CD14-positive monocyte (primary cell): ENCODE measurements at regions not wholly inside any gene's neighbourhood (a gene's known extent, or its start where the extent isn't known, plus 50 kb on each side); places are given as distances from the start of the nearest gene placed in this dataset.
A peak's percentile ranks its signal among the peaks of the same experiment; 100 is the strongest.

Experiments used
- DNase-seq, 3 donors: peaks; one replicate each; pipeline ENCODE4 v3.0.0-alpha.2; 2011 to 2022
- H2AFZ ChIP-seq: 2 replicates; pipeline ENCODE4 v1.6.0; 2012; ENCODE audit warnings: mild to moderate bottlenecking, low read depth, low read length, inconsistent platforms; ENCODE audit not compliant: insufficient read depth, poor library complexity, severe bottlenecking
- H3K27ac ChIP-seq, 2 donors: 1 replicate in 1 of 2; 2 replicates in 1 of 2; pipeline ENCODE4 v1.5.1; 2012 to 2013; ENCODE audit warnings: low read length in 2 of 2, control low read depth in 1 of 2, inconsistent platforms in 1 of 2, low read depth in 1 of 2, mild to moderate bottlenecking in 1 of 2
- H3K27me3 ChIP-seq, 2 donors: one replicate each; pipeline versions ENCODE4 v1.6.0 to v1.6.1; 2011 to 2013; ENCODE audit warnings: low read length in 2 of 2; ENCODE audit not compliant: control insufficient read depth in 2 of 2, insufficient read depth in 2 of 2
- H3K36me3 ChIP-seq, 2 donors: replicated peaks in 1 of 2; 1 replicate in 1 of 2; 2 replicates in 1 of 2; pipeline versions ENCODE4 v1.5.1 to v1.6.1; 2012 to 2013; ENCODE audit warnings: low read length in 2 of 2, control low read depth in 1 of 2, inconsistent platforms in 1 of 2, mild to moderate bottlenecking in 1 of 2; ENCODE audit not compliant: insufficient read depth in 2 of 2, control insufficient read depth in 1 of 2
- H3K4me1 ChIP-seq, 2 donors: 1 replicate in 1 of 2; 2 replicates in 1 of 2; pipeline versions ENCODE4 v1.5.1 to v1.6.1; 2012 to 2013; ENCODE audit warnings: low read length in 2 of 2, control low read depth in 1 of 2, inconsistent platforms in 1 of 2, mild to moderate bottlenecking in 1 of 2, moderate library complexity in 1 of 2; ENCODE audit not compliant: insufficient read depth in 2 of 2, control insufficient read depth in 1 of 2
- H3K4me2 ChIP-seq: replicated peaks from 2 replicates; pipeline ENCODE3; 2012; ENCODE audit warnings: low read length, moderate library complexity, mild to moderate bottlenecking; ENCODE audit not compliant: poor library complexity, severe bottlenecking; ENCODE audit errors: extremely low read depth
- H3K4me3 ChIP-seq, 3 experiments: fragments of 200-600 bp in 1 of 3; sonication (generic) in 1 of 3; replicated peaks in 1 of 3; 1 replicate in 2 of 3; 2 replicates in 1 of 3; pipeline ENCODE4 v1.5.1; 2011 to 2013; ENCODE audit warnings: low read length in 3 of 3, mild to moderate bottlenecking in 3 of 3, control low read depth in 2 of 3, low read depth in 2 of 3, inconsistent platforms in 1 of 3, moderate library complexity in 1 of 3
- H3K79me2 ChIP-seq: 2 replicates; pipeline ENCODE4 v1.6.0; 2012; ENCODE audit warnings: mild to moderate bottlenecking, control low read depth, inconsistent platforms, low read length, moderate library complexity; ENCODE audit not compliant: insufficient read depth
- H3K9ac ChIP-seq: 2 replicates; pipeline ENCODE4 v1.6.0; 2017; ENCODE audit warnings: low read length, mild to moderate bottlenecking; ENCODE audit not compliant: insufficient read depth, poor library complexity, severe bottlenecking
- H3K9me3 ChIP-seq, 2 donors: replicated peaks in 1 of 2; 1 replicate in 1 of 2; 2 replicates in 1 of 2; pipeline versions ENCODE4 v1.5.1 to v1.6.1; 2012 to 2013; ENCODE audit warnings: low read length in 2 of 2, control low read depth in 1 of 2; ENCODE audit not compliant: control insufficient read depth in 1 of 2, insufficient read depth in 1 of 2
- H4K20me1 ChIP-seq: 2 replicates; pipeline ENCODE4 v1.6.0; 2012; ENCODE audit warnings: mild to moderate bottlenecking, low read length, control low read depth, moderate library complexity; ENCODE audit not compliant: insufficient read depth
- H3K27ac Mint-ChIP-seq, 7 donors: one replicate each; pipeline ENCODE4 v1.8.0; 2020; ENCODE audit warnings: mild to moderate bottlenecking in 7 of 7, mixed read lengths in 7 of 7, moderate library complexity in 6 of 7, inconsistent platforms in 2 of 7
- H3K27me3 Mint-ChIP-seq, 3 donors: one replicate each; pipeline ENCODE4 v1.8.0; 2021 to 2022; ENCODE audit warnings: low read depth in 3 of 3, mild to moderate bottlenecking in 3 of 3, mixed read lengths in 3 of 3, moderate library complexity in 3 of 3, inconsistent platforms in 1 of 3
- H3K36me3 Mint-ChIP-seq, 2 donors: one replicate each; pipeline ENCODE4 v1.8.0; 2020; ENCODE audit warnings: mixed read lengths in 2 of 2, inconsistent platforms in 1 of 2, mild to moderate bottlenecking in 1 of 2
- H3K4me1 Mint-ChIP-seq: one replicate; pipeline ENCODE4 v1.8.0; 2020; ENCODE audit warnings: mild to moderate bottlenecking, mixed read lengths
- H3K4me3 Mint-ChIP-seq, 2 donors: one replicate each; pipeline ENCODE4 v1.8.0; 2020; ENCODE audit warnings: mild to moderate bottlenecking in 2 of 2, mixed read lengths in 2 of 2, moderate library complexity in 1 of 2
- H3K9me3 Mint-ChIP-seq, 7 donors: one replicate each; pipeline ENCODE4 v1.8.0; 2020 to 2022; ENCODE audit warnings: mixed read lengths in 7 of 7, mild to moderate bottlenecking in 6 of 7, moderate library complexity in 6 of 7, inconsistent platforms in 2 of 7
- CTCF ChIP-seq: fragments of 200-600 bp; IDR thresholded peaks from one replicate; pipeline ENCODE4 v1.8.0; 2022; ENCODE audit warnings: antibody characterized with exemption, mild to moderate bottlenecking
- WGBS: methylation state at CpG from one replicate; pipeline ENCODE4 v1.1.5; 2013; ENCODE audit warnings: missing lambda C conversion rate; ENCODE audit not compliant: insufficient coverage; 5-methylcytosine and 5-hydroxymethylcytosine counted together
- intact Hi-C, 2 donors: fragments of 100-400 bp; cut with micrococcal nuclease; formaldehyde crosslinking; loops; one replicate each; pipeline versions ENCODE4 v1.15.0 to v1.15.1; 2023

- Mint-ChIP-seq H3K4me3 (no peak overlapping the region), H3K27ac (peak overlapping the region in 2 of 7 donors; percentile 23 to 37), H3K36me3 (peaks cover 2 to 3% of the 10 kb centered on the region in 2 donors), H3K4me1 (peaks cover 16% of the 10 kb centered on the region), H3K27me3 (peaks cover 0 to 4% (median 0%) of the 10 kb centered on the region in 3 donors), H3K9me3 (peaks cover 0 to 8% (median 3%) of the 10 kb centered on the region in 7 donors)
- TF ChIP-seq CTCF, result no peak
- Histone ChIP-seq H3K27me3 (no peaks in the 10 kb centered on the region), H3K4me1 (peaks cover 0 to 7% of the 10 kb centered on the region in 2 donors), H3K9me3 (no peaks in the 10 kb centered on the region), H3K36me3 (no peaks in the 10 kb centered on the region), H3K4me3 (no peak overlapping the region), H2AFZ (no peak overlapping the region), H3K4me2 (no peak overlapping the region), H3K79me2 (no peaks in the 10 kb centered on the region), H4K20me1 (no peaks in the 10 kb centered on the region), H3K9ac (no peak overlapping the region), H3K27ac (no peak overlapping the region)
- WGBS, result 100% methylated on average over 1 of the region's 3 CpGs
- DNase-seq, result no peak
- intact Hi-C loops, result no loop called here
Measured at GRCh38 chr1:207264663-207265252, 56.7 kb upstream of the CD55 start.

GRCh38 chr1:207268337-207268736 lies 53.1 kb upstream of the CD55 start:
- Histone ChIP-seq H4K20me1 (no peaks in the 10 kb centered on the region), H3K79me2 (no peaks in the 10 kb centered on the region), H3K9ac (no peak overlapping the region), H3K4me2 (no peak overlapping the region), H3K27ac (no peak overlapping the region), H3K27me3 (no peaks in the 10 kb centered on the region), H3K36me3 (no peaks in the 10 kb centered on the region), H3K9me3 (no peaks in the 10 kb centered on the region), H3K4me3 (no peak overlapping the region), H2AFZ (no peak overlapping the region), H3K4me1 (peaks cover 0 to 7% of the 10 kb centered on the region in 2 donors)
- Mint-ChIP-seq H3K4me3 (no peak overlapping the region), H3K36me3 (no peaks in the 10 kb centered on the region), H3K4me1 (peaks cover 9% of the 10 kb centered on the region), H3K27me3 (peaks cover 0 to 3% (median 2%) of the 10 kb centered on the region in 3 donors), H3K27ac (peak overlapping the region in 1 of 7 donors; percentile 4), H3K9me3 (peaks cover 0 to 4% (median 0%) of the 10 kb centered on the region in 7 donors)
- WGBS, result 78% methylated on average over 1 of the region's 1 CpG
- no peak for TF ChIP-seq CTCF
- intact Hi-C loops, result no loop called here
- DNase-seq, result no peak
